ENCODE measurements at regions not wholly inside any gene's neighbourhood (a gene's known extent, or its start where the extent isn't known, plus 50 kb on each side); places are given as distances from the start of the nearest gene placed in this dataset.

GRCh38 chr7:97390915-97391593, 273.6 kb downstream of the SDHAF3 start:
- no peak overlapping the region for H3K27ac Mint-ChIP-seq (ENCODE audit: unreplicated experiment)
- TF ChIP-seq CTCF (IDR thresholded peaks at IDR 0.05; ENCODE audit: partially characterized antibody, unreplicated experiment): no peak
- H3K9me3 Mint-ChIP-seq (ENCODE audit: unreplicated experiment): no peaks in the 10 kb centered on the region
- DNase-seq: no peak
- H3K27me3 Mint-ChIP-seq (ENCODE audit: unreplicated experiment): no peaks in the 10 kb centered on the region
- H3K36me3 Mint-ChIP-seq (ENCODE audit: unreplicated experiment): no peaks in the 10 kb centered on the region
- no peaks in the 10 kb centered on the region for H3K4me1 Mint-ChIP-seq (ENCODE audit: low read depth, unreplicated experiment)
- H3K4me3 Mint-ChIP-seq (ENCODE audit: unreplicated experiment): no peak overlapping the region

- H3K36me3 Mint-ChIP-seq (ENCODE audit: unreplicated experiment): no peaks in the 10 kb centered on the region
- H3K27ac Mint-ChIP-seq (ENCODE audit: unreplicated experiment): no peak overlapping the region
- no peak for DNase-seq
- H3K4me3 Mint-ChIP-seq (ENCODE audit: unreplicated experiment): no peak overlapping the region
- H3K9me3 Mint-ChIP-seq (ENCODE audit: unreplicated experiment): no peaks in the 10 kb centered on the region
- H3K4me1 Mint-ChIP-seq (ENCODE audit: low read depth, unreplicated experiment): peaks cover 3% of the 10 kb centered on the region
- TF ChIP-seq CTCF (IDR thresholded peaks at IDR 0.05; ENCODE audit: partially characterized antibody, unreplicated experiment): no peak
- peaks cover 2% of the 10 kb centered on the region for H3K27me3 Mint-ChIP-seq (ENCODE audit: unreplicated experiment)
Observed at GRCh38 chr7:97401398-97401797, 283.9 kb downstream of the SDHAF3 start.

GRCh38 chr7:97405835-97406234, 288.3 kb downstream of the SDHAF3 start:
- Mint-ChIP-seq H3K9me3 (ENCODE audit: unreplicated experiment) (no peaks in the 10 kb centered on the region), H3K36me3 (ENCODE audit: unreplicated experiment) (no peaks in the 10 kb centered on the region), H3K4me3 (ENCODE audit: unreplicated experiment) (no peak overlapping the region), H3K27me3 (ENCODE audit: unreplicated experiment) (peaks cover 2% of the 10 kb centered on the region), H3K27ac (ENCODE audit: unreplicated experiment) (no peak overlapping the region), H3K4me1 (ENCODE audit: low read depth, unreplicated experiment) (peaks cover 3% of the 10 kb centered on the region)
- DNase-seq: no peak
- no peak for TF ChIP-seq CTCF (IDR thresholded peaks at IDR 0.05; ENCODE audit: partially characterized antibody, unreplicated experiment)

- DNase-seq: no peak
- TF ChIP-seq CTCF (IDR thresholded peaks at IDR 0.05; ENCODE audit: partially characterized antibody, unreplicated experiment): no peak
- Mint-ChIP-seq H3K4me3 (ENCODE audit: unreplicated experiment) (no peak overlapping the region), H3K27ac (ENCODE audit: unreplicated experiment) (no peak overlapping the region), H3K9me3 (ENCODE audit: unreplicated experiment) (no peaks in the 10 kb centered on the region), H3K36me3 (ENCODE audit: unreplicated experiment) (no peaks in the 10 kb centered on the region), H3K27me3 (ENCODE audit: unreplicated experiment) (no peaks in the 10 kb centered on the region), H3K4me1 (ENCODE audit: low read depth, unreplicated experiment) (peaks cover 3% of the 10 kb centered on the region)
Observed at GRCh38 chr7:97407106-97407505, 289.6 kb downstream of the SDHAF3 start.

GRCh38 chr7:97409346-97409745, 291.8 kb downstream of the SDHAF3 start:
- Mint-ChIP-seq H3K9me3 (ENCODE audit: unreplicated experiment) (no peaks in the 10 kb centered on the region), H3K4me3 (ENCODE audit: unreplicated experiment) (no peak overlapping the region), H3K4me1 (ENCODE audit: low read depth, unreplicated experiment) (peaks cover 3% of the 10 kb centered on the region), H3K36me3 (ENCODE audit: unreplicated experiment) (no peaks in the 10 kb centered on the region), H3K27ac (ENCODE audit: unreplicated experiment) (no peak overlapping the region), H3K27me3 (ENCODE audit: unreplicated experiment) (no peaks in the 10 kb centered on the region)
- TF ChIP-seq CTCF (IDR thresholded peaks at IDR 0.05; ENCODE audit: partially characterized antibody, unreplicated experiment): no peak
- no peak for DNase-seq

All from glutamatergic neuron (in vitro differentiated cells).